ENCODE measurements at regions not wholly inside any gene's neighbourhood (a gene's known extent, or its start where the extent isn't known, plus 50 kb on each side); places are given as distances from the start of the nearest gene placed in this dataset.

GRCh38 chr1:115545096-115545720, 96.6 kb upstream of the VANGL1 start:
- no peaks in the 10 kb centered on the region for H3K9me3 ChIP-seq (ENCODE audit: control insufficient read depth in 4 of 4, low read length in 3 of 4)
- H3K36me3 ChIP-seq (ENCODE audit: control insufficient read depth in 4 of 4, insufficient read depth in 3 of 4, low read depth in 1 of 4, low read length in 3 of 4), result no peaks in the 10 kb centered on the region
- WGBS, result 75% methylated on average over 15 of the region's 15 CpGs
- no peak for DNase-seq (ENCODE audit: low spot score)
- no peak overlapping the region for H3K4me3 ChIP-seq (ENCODE audit: low read depth in 1 of 3, low read length in 3 of 3)
- no peak overlapping the region for H3K27ac ChIP-seq (ENCODE audit: low read depth in 1 of 2, low read length in 2 of 2)
- H3K4me1 ChIP-seq (ENCODE audit: control insufficient read depth in 4 of 4, insufficient read depth in 4 of 4, low read length in 3 of 4), result no peaks in the 10 kb centered on the region
- TF ChIP-seq JUND (IDR thresholded peaks at IDR 0.05) (no peak), HNF4A (conservative IDR thresholded peaks at IDR 0.05) (no peak), NR2F2 (IDR thresholded peaks at IDR 0.05) (no peak), GABPA (IDR thresholded peaks at IDR 0.05 in 1 of 2, conservative IDR thresholded peaks at IDR 0.05 in 1 of 2) (no peak), RXRA (IDR thresholded peaks at IDR 0.05) (no peak), EGR1 (IDR thresholded peaks at IDR 0.05; ENCODE audit: low read depth in 2 of 2) (no peak)
- TF ChIP-seq, protein P1, sequence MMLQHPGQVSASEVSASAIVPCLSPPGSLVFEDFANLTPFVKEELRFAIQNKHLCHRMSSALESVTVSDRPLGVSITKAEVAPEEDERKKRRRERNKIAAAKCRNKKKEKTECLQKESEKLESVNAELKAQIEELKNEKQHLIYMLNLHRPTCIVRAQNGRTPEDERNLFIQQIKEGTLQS (IDR thresholded peaks at IDR 0.05), result no peak
- TF ChIP-seq, protein P2, sequence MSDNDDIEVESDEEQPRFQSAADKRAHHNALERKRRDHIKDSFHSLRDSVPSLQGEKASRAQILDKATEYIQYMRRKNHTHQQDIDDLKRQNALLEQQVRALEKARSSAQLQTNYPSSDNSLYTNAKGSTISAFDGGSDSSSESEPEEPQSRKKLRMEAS (IDR thresholded peaks at IDR 0.05), result no peak
- no peak overlapping the region for H3K9ac ChIP-seq (ENCODE audit: low read depth in 1 of 2, low read length in 2 of 2)
- H3K27me3 ChIP-seq (ENCODE audit: control insufficient read depth in 4 of 4, insufficient read depth in 4 of 4, low read length in 3 of 4), result no peaks in the 10 kb centered on the region

DNA sequence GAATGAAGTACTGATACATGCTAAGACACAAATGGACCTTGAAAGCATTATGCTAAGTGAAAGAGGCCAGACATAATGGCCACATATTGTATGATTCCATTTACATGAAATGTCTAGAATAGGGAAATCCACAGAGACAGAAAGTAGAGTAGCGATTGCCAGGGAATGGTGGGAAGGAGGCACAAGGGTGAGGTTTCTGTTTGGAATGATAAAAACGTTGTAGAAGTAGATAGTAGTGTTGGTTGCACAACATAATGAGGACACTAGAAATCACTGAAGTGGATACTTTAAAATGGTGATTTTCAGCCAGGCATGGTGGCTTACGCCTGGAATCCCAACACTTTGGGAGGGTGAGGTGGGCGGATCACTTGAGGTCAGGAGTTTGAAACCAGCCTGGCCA, 97.6 kb upstream of the VANGL1 start:
- H3K27me3 ChIP-seq (ENCODE audit: control insufficient read depth in 4 of 4, insufficient read depth in 4 of 4, low read length in 3 of 4), result no peaks in the 10 kb centered on the region
- H3K27ac ChIP-seq (ENCODE audit: low read depth in 1 of 2, low read length in 2 of 2), result no peak overlapping the region
- WGBS, result 76% methylated on average over 4 of the region's 4 CpGs
- no peaks in the 10 kb centered on the region for H3K4me1 ChIP-seq (ENCODE audit: control insufficient read depth in 4 of 4, insufficient read depth in 4 of 4, low read length in 3 of 4)
- TF ChIP-seq YY1 (IDR thresholded peaks at IDR 0.05), result no peak
- TF ChIP-seq, protein P3, sequence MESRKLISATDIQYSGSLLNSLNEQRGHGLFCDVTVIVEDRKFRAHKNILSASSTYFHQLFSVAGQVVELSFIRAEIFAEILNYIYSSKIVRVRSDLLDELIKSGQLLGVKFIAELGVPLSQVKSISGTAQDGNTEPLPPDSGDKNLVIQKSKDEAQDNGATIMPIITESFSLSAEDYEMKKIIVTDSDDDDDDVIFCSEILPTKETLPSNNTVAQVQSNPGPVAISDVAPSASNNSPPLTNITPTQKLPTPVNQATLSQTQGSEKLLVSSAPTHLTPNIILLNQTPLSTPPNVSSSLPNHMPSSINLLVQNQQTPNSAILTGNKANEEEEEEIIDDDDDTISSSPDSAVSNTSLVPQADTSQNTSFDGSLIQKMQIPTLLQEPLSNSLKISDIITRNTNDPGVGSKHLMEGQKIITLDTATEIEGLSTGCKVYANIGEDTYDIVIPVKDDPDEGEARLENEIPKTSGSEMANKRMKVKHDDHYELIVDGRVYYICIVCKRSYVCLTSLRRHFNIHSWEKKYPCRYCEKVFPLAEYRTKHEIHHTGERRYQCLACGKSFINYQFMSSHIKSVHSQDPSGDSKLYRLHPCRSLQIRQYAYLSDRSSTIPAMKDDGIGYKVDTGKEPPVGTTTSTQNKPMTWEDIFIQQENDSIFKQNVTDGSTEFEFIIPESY (IDR thresholded peaks at IDR 0.05), result no peak
- TF ChIP-seq FOXA2 (IDR thresholded peaks at IDR 0.05), result no peak
- TF ChIP-seq, protein P4, sequence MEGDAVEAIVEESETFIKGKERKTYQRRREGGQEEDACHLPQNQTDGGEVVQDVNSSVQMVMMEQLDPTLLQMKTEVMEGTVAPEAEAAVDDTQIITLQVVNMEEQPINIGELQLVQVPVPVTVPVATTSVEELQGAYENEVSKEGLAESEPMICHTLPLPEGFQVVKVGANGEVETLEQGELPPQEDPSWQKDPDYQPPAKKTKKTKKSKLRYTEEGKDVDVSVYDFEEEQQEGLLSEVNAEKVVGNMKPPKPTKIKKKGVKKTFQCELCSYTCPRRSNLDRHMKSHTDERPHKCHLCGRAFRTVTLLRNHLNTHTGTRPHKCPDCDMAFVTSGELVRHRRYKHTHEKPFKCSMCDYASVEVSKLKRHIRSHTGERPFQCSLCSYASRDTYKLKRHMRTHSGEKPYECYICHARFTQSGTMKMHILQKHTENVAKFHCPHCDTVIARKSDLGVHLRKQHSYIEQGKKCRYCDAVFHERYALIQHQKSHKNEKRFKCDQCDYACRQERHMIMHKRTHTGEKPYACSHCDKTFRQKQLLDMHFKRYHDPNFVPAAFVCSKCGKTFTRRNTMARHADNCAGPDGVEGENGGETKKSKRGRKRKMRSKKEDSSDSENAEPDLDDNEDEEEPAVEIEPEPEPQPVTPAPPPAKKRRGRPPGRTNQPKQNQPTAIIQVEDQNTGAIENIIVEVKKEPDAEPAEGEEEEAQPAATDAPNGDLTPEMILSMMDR (IDR thresholded peaks at IDR 0.05; ENCODE audit: low read depth, low read length, missing input control), result no peak
- TF ChIP-seq, protein P1 (IDR thresholded peaks at IDR 0.05), result no peak
- no peak for TF ChIP-seq SP1 (IDR thresholded peaks at IDR 0.05)
- no peak for TF ChIP-seq JUND (IDR thresholded peaks at IDR 0.05)
- TF ChIP-seq HNF4A (conservative IDR thresholded peaks at IDR 0.05), result no peak
- no peak for TF ChIP-seq RAD21 (IDR thresholded peaks at IDR 0.05)
- TF ChIP-seq EGR1 (IDR thresholded peaks at IDR 0.05; ENCODE audit: low read depth in 2 of 2), result no peak
- no peak for TF ChIP-seq FOXA1 (IDR thresholded peaks at IDR 0.05)
- no peak for TF ChIP-seq NR2F2 (IDR thresholded peaks at IDR 0.05)
- DNase-seq (ENCODE audit: low spot score), result no peak
- no peak overlapping the region for H3K9ac ChIP-seq (ENCODE audit: low read depth in 1 of 2, low read length in 2 of 2)
- H3K4me3 ChIP-seq (ENCODE audit: low read depth in 1 of 3, low read length in 3 of 3), result no peak overlapping the region
- no peaks in the 10 kb centered on the region for H3K9me3 ChIP-seq (ENCODE audit: control insufficient read depth in 4 of 4, low read length in 3 of 4)
- H3K36me3 ChIP-seq (ENCODE audit: control insufficient read depth in 4 of 4, insufficient read depth in 3 of 4, low read depth in 1 of 4, low read length in 3 of 4), result no peaks in the 10 kb centered on the region

All from liver (tissue), 8 donors.